GM21825 (cell line): ENCODE measurements at regions not wholly inside any gene's neighbourhood (a gene's known extent, or its start where the extent isn't known, plus 50 kb on each side); places are given as distances from the start of the nearest gene placed in this dataset.

Experiments
- ATAC-seq: cut with Tn5 transposase; IDR thresholded peaks from one replicate; pipeline ENCODE4 v1.9.1; 2021; ENCODE audit warnings: mild to moderate bottlenecking, moderate library complexity; ENCODE audit not compliant: unreplicated experiment

- no peak for ATAC-seq
These were observed 179.6 kb downstream of the LMO4 start for GRCh38 chr1:87508247-87508787.

- ATAC-seq = no peak
These were observed 181.9 kb downstream of the LMO4 start for GRCh38 chr1:87510540-87510939.

- ATAC-seq = no peak
These were observed 182.8 kb downstream of the LMO4 start for GRCh38 chr1:87511449-87511848.

GRCh38 chr1:87512431-87512830, 183.8 kb downstream of the LMO4 start:
- ATAC-seq = no peak

GRCh38 chr1:87513255-87513654, 184.6 kb downstream of the LMO4 start:
- no peak for ATAC-seq

GRCh38 chr1:87513966-87514660, 185.4 kb downstream of the LMO4 start:
- no peak for ATAC-seq

GRCh38 chr1:87515781-87516180, 187.1 kb downstream of the LMO4 start:
- ATAC-seq = no peak

GRCh38 chr1:87518794-87519193, 190.1 kb downstream of the LMO4 start:
- ATAC-seq = no peak

GRCh38 chr1:87521452-87521851, 192.8 kb downstream of the LMO4 start:
- ATAC-seq = no peak

- no peak for ATAC-seq
These were observed 194.8 kb downstream of the LMO4 start for GRCh38 chr1:87523466-87523865.

- ATAC-seq = no peak
These were observed 195.5 kb downstream of the LMO4 start for GRCh38 chr1:87524021-87524754.

GRCh38 chr1:87528754-87529517, 200.3 kb downstream of the LMO4 start:
- ATAC-seq = no peak

GRCh38 chr1:87530042-87530807, 201.5 kb downstream of the LMO4 start:
- no peak for ATAC-seq

- no peak for ATAC-seq
These were observed 206.9 kb downstream of the LMO4 start for GRCh38 chr1:87535551-87535950.

- no peak for ATAC-seq
These were observed 210.5 kb downstream of the LMO4 start for GRCh38 chr1:87539147-87539546.

- no peak for ATAC-seq
These were observed 214.0 kb downstream of the LMO4 start for GRCh38 chr1:87542697-87543096.

- no peak for ATAC-seq
These were observed 221.1 kb downstream of the LMO4 start for GRCh38 chr1:87549738-87550137.

- ATAC-seq = no peak
These were observed 224.8 kb downstream of the LMO4 start for GRCh38 chr1:87553511-87553910.

- ATAC-seq = no peak
These were observed 226.7 kb downstream of the LMO4 start for GRCh38 chr1:87555366-87555765.

GRCh38 chr1:87556326-87556725, 227.6 kb downstream of the LMO4 start:
- no peak for ATAC-seq

- ATAC-seq = no peak
These were observed 230.2 kb downstream of the LMO4 start for GRCh38 chr1:87558921-87559320.
